Brain pericyte (primary cell): ENCODE measurements at regions not wholly inside any gene's neighbourhood (a gene's known extent, or its start where the extent isn't known, plus 50 kb on each side); places are given as distances from the start of the nearest gene placed in this dataset.
"Not testable (repeated sequence)": the region's sequence is repeated elsewhere in the genome, so short reads cannot be mapped to it uniquely, and the experiment has no call there.

Experiments used
- DNase-seq: peaks from one replicate; pipeline ENCODE4 v3.0.0-alpha.2; 2012; ENCODE audit warnings: low read depth, low spot score

GRCh38 chr17:71600137-71600789, 520.6 kb upstream of the SOX9 start:
- no peak for DNase-seq

DNA sequence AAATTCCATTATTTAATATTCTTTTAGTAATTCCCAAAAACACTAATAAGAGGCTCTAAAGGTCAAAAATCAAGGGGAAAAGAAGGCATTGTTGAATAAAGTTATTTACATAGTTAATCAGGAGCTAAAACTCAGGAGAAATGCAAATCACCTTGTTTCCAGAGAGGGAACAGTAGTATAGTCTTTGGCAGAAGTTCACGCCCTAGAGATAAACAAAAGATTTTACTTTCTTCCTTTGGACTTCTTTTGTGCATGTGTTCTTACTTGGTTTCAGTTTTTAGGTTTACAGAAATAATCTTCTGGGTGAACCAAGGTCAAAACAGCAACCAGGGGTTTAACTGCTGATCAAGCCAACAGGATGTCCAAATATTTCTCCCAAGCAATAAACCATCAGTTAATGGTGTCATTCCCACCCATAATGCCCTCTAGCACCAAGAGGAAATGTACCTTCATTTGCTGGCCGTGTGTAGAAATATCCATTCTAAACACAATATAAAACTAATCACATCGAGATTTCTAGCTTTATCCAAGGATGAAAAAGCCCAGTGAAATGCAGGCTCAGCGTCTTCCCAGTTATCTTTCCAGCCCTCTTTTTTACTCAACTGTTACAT, 518.8 kb upstream of the SOX9 start:
- no peak for DNase-seq

DNA sequence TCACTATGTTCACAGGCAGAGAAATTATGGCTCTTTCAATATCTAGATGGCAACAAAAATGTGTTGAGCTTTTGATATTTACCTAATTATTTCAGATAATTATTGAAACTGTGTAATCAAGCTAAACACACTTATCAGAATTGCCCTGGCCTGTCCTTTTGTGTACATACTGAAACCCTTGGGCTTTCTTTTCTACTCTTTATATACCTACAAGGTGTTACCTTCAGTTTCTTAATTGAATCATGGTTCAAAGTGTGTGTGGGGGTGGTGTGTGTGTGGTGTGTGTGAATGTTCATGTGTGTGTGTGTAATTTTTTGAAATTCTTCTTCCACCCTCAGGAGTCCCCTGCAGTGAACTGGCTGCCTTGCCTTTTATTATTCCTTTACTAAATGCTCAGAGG, 506.8 kb upstream of the SOX9 start:
- DNase-seq = no peak

GRCh38 chr17:71615820-71616219, 505.0 kb upstream of the SOX9 start:
- DNase-seq = no peak

GRCh38 chr17:71617767-71618166, 503.1 kb upstream of the SOX9 start:
- DNase-seq = not testable (repeated sequence)

- no peak for DNase-seq
Observed at GRCh38 chr17:71625330-71625729, 495.5 kb upstream of the SOX9 start.

GRCh38 chr17:71628306-71628705, 492.5 kb upstream of the SOX9 start:
- no peak for DNase-seq

GRCh38 chr17:71631483-71631882, 489.3 kb upstream of the SOX9 start:
- no peak for DNase-seq

DNA sequence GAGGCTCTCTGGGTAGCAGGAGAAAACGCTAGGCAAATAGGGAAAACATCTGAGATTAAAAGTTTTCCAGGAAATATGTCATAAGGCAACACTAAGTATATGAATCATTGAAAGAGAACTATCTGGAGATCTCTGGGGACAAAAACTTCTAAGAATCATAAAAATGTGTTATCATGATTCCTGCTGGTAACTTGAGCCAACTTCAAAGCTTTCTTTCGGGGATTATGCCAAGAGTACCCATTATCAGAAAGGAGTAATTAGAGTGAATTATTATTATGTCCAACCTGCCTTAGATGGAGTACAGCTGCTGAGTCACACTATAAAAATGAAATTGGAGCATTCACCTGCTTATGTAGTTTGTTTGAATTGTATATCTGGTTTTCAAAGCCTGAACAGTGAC, 488.5 kb upstream of the SOX9 start:
- no peak for DNase-seq

DNA sequence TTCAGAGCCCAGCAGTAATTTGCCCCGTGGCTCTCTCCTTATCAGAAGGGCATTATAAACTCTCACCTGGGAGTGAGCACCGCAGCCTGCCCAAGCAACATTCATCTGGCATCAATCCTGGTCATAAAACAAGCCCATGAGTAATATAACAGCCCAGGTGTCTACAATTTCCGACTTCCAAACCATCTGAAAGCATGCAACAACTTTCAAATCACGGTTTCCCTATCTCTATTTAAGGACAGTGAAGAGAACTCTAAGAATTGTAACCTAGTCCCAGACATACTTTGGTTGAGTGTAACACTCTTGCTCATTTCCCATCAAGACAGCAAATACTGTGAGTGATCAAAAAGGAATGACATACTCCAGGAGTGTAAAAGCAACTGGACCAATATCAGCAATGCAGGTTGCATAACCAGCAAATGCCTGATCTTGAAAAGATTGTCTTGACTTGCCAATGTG, 487.4 kb upstream of the SOX9 start:
- no peak for DNase-seq

- DNase-seq = no peak
Observed at GRCh38 chr17:71634376-71634775, 486.4 kb upstream of the SOX9 start.

- DNase-seq = no peak
Observed at GRCh38 chr17:71635187-71635586, 485.6 kb upstream of the SOX9 start.

- DNase-seq = no peak
Observed at GRCh38 chr17:71636644-71637043, 484.2 kb upstream of the SOX9 start.

- DNase-seq = no peak
Observed at GRCh38 chr17:71638668-71639067, 482.2 kb upstream of the SOX9 start.

DNA sequence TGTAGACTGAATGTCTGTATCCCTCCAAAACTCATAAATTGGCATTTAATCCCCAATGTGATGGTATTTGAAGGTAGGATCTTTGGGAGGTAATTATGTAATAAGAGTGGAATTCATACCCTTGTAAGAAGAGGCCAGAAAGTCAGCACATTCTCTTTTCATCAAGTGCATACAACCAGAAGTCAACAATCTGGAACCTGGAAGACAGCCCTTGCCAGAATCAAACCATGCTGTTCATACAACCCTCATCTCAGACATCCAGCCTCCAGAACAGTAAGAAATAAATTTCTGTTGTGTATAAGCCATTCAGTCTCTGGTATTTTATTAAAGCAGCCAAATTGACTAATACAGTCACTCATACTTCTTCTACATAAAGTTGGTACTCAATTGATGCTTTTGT, 481.0 kb upstream of the SOX9 start:
- DNase-seq = no peak

DNA sequence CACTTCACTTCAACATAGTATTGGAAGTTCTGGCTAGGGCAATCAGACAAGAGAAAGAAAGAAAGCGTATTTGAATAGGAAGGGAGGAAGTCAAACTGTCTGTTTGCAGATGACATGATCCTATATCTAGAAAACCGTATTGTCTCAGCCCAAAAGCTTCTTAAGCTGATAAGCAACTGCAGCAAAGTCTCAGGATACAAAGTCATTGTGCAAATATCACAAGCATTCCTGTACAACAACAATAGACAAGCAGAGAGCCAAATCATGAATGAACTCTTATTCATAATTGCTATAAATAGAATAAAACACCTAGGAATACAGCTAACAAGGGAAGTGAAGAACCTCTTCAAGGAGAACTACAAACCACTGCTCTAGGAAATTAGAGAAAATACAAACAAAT, 473.9 kb upstream of the SOX9 start:
- DNase-seq = not testable (repeated sequence)

GRCh38 chr17:71648342-71648741, 472.5 kb upstream of the SOX9 start:
- DNase-seq = not testable (repeated sequence)

GRCh38 chr17:71649941-71650350, 470.9 kb upstream of the SOX9 start:
- no peak for DNase-seq

DNA sequence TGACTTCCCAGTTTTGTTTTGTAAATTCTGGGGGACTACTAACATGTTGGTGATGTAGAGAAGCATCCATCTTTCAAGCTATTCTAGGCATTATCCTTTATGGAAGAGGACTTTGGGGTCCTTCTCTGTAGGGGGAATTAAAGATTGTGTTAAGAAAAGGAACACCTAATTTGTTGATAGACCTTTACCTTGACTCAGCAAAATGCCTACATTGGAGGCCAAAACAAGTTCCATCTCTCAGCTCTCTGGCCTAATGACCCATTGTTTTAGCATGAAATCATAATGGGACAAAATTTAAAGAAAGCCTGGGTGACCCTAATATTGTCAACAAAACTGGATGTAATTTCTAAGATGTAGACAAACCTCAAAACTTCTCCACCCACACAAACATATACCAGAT, 465.3 kb upstream of the SOX9 start:
- DNase-seq = no peak

DNA sequence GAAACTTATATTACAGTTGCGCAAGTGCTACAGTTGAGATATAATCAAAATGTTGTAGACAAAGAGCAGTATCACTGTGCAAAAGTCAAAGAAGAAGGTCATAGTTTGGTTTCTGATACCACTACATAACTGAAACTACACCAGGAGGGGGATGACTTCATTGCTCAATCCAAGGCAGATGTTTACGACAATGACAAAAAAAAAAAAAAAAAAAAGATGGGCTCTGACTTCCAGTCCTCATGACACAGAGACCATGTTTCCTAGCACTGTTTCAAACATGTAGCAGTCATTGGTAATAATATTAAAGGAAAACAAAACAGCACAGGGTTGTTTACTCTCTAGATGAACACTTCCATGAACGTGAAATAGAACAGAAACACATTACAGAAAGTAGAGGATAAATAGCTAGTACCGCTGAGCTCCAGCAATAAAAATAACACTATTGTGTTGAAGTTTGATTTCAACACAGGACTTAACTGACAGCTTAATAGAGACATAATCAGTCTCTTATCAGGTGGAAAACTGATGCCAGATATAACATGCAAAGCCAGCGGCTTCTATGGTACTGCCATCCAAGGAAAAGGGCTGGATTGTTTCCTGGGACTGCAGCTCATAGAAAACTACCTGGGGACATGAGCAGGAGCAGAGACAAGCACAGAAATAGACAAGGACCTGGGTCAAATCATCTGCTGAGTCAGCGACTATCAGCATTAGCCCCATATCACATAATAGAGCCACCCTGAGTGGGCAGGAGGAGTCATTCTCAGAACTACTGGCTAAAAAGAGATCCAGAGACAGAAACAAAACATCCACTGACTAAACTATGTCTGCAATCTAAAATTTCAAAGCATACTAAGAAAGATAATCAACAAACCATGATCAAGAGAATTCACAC, 463.6 kb upstream of the SOX9 start:
- no peak for DNase-seq

GRCh38 chr17:71658996-71659395, 461.8 kb upstream of the SOX9 start:
- no peak for DNase-seq

DNA sequence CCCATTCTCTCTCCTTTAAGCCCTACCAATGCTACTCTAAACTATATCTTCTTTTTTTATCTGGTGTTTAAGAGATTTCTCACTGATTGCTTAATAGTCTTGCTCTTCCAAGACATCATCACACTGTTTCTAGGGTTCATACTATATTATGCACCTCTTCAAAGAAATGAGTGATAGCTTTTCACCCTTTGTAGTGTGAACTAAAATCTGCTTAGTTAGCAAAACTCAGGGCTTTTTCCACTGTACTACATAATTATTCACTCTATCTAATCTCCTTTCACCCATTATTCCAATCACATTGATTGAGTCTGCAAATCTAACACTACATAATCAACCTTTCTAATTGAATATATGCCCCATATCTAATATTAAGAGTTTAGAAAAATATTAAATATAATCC, 456.0 kb upstream of the SOX9 start:
- DNase-seq = no peak

- DNase-seq = no peak
Observed at GRCh38 chr17:71666047-71666446, 454.8 kb upstream of the SOX9 start.
